HCT116 (cell line): ENCODE measurements at regions not wholly inside any gene's neighbourhood (a gene's known extent, or its start where the extent isn't known, plus 50 kb on each side); places are given as distances from the start of the nearest gene placed in this dataset.

Experiments
- ATAC-seq: fragments of 200-7000 bp; cut with Tn5 transposase; 2 replicates; pipeline ENCODE4 v1.9.1; 2020; ENCODE audit warnings: mild to moderate bottlenecking, moderate library complexity
- BruUV-seq: library from RNA; stranded (reverse); fragments of 400-500 nt; replicated peaks from 2 replicates; lab custom pipeline; 2021; lab: Mats Ljungman, UMichigan
- CTCF ChIA-PET: fragments of 300-600 bp; sonication (Branson Sonifier 250); formaldehyde crosslinking; loops from one replicate; lab custom pipeline; 2021; ENCODE audit warnings: antibody characterized with exemption; lab: Charles Lee
- POLR2A ChIA-PET: fragments of 300-600, 350-600 bp; sonication (Branson Sonifier 250); formaldehyde crosslinking; loops from one replicate; lab custom pipeline; 2021; ENCODE audit warnings: antibody characterized with exemption; lab: Charles Lee
- RAD21 ChIA-PET, 2 experiments: fragments of 300-600 bp; sonication (Branson Sonifier 250); formaldehyde crosslinking; loops; one replicate each; lab custom pipeline; 2023; ENCODE audit warnings: low total read pairs in 2 of 2; ENCODE audit not compliant: uncharacterized antibody in 2 of 2, unreplicated experiment in 2 of 2, low non-redundant PET in 1 of 2; lab: Charles Lee
- DNase-seq: peaks from one replicate; pipeline ENCODE4 v3.0.0-alpha.2; 2010; ENCODE audit warnings: low read depth, low spot score
- H2AFZ ChIP-seq: fragments of 200-600 bp; shearing (Covaris generic), sonication (generic); 2 replicates; pipeline ENCODE4 v1.6.1; 2017; ENCODE audit warnings: low read depth, mixed run types, mixed read lengths, antibody characterized with exemption, low read length; ENCODE audit not compliant: poor library complexity, severe bottlenecking
- H3K27ac ChIP-seq: 2 replicates; pipeline ENCODE4 v1.5.1; 2012; ENCODE audit warnings: low read depth, low read length
- H3K27me3 ChIP-seq: fragments of 200-600 bp; sonication (generic); 2 replicates; pipeline ENCODE4 v1.6.1; 2016; ENCODE audit warnings: mixed run types, low read length, mixed read lengths; ENCODE audit not compliant: insufficient read depth
- H3K36me3 ChIP-seq, 2 experiments: fragments of 200-500 bp in 1 of 2; fragments of 200-600 bp in 1 of 2; sonication (Bioruptor generic) in 1 of 2; sonication (generic) in 1 of 2; 2 replicates each; pipeline versions ENCODE4 v1.5.1 to v1.6.1; 2014 to 2016; ENCODE audit warnings: low read length in 2 of 2, inconsistent platforms in 1 of 2, mixed read lengths in 1 of 2, mixed run types in 1 of 2; ENCODE audit not compliant: insufficient read depth in 2 of 2, control insufficient read depth in 1 of 2
- H3K4me1 ChIP-seq, 2 experiments: fragments of 200-600 bp in 1 of 2; sonication (generic) in 1 of 2; 2 replicates each; pipeline versions ENCODE4 v1.5.1 to v1.6.1; 2012 to 2017; ENCODE audit warnings: low read length in 2 of 2, inconsistent platforms in 1 of 2, mild to moderate bottlenecking in 1 of 2, mixed read lengths in 1 of 2, mixed run types in 1 of 2, moderate library complexity in 1 of 2; ENCODE audit not compliant: insufficient read depth in 2 of 2, control insufficient read depth in 1 of 2
- H3K4me2 ChIP-seq: fragments of 200-600 bp; sonication (generic); 2 replicates; pipeline ENCODE4 v1.6.1; 2017; ENCODE audit warnings: mixed run types, low read length, mixed read lengths
- H3K4me3 ChIP-seq, 2 experiments: fragments of 200-600 bp in 1 of 2; sonication (generic) in 1 of 2; replicated peaks in 1 of 2; 2 replicates each; pipeline ENCODE4 v1.5.1; 2011 to 2016; ENCODE audit warnings: low read length in 2 of 2, control low read depth in 1 of 2, low read depth in 1 of 2, mild to moderate bottlenecking in 1 of 2, mixed read lengths in 1 of 2, mixed run types in 1 of 2
- H3K79me2 ChIP-seq: fragments of 200-600 bp; sonication (generic); 2 replicates; pipeline ENCODE4 v1.6.1; 2017; ENCODE audit warnings: mild to moderate bottlenecking, mixed run types, low read length, moderate library complexity, mixed read lengths; ENCODE audit not compliant: insufficient read depth
- H3K9ac ChIP-seq: fragments of 200-600 bp; sonication (generic); 2 replicates; pipeline ENCODE4 v1.6.1; 2016; ENCODE audit warnings: low read length, mixed read lengths
- H3K9me2 ChIP-seq: fragments of 200-600 bp; sonication (generic), shearing (Covaris generic); 2 replicates; pipeline ENCODE4 v1.6.1; 2017; ENCODE audit warnings: mixed run types, mild to moderate bottlenecking, moderate library complexity; ENCODE audit not compliant: insufficient read depth
- H3K9me3 ChIP-seq, 2 experiments: fragments of 200-500 bp in 1 of 2; fragments of 200-600 bp in 1 of 2; sonication (Bioruptor generic) in 1 of 2; sonication (generic) in 1 of 2; 2 replicates each; pipeline ENCODE4 v1.6.1; 2014 to 2017; ENCODE audit warnings: low read length in 2 of 2, mixed read lengths in 2 of 2, inconsistent platforms in 1 of 2, low read depth in 1 of 2, mild to moderate bottlenecking in 1 of 2, mixed run types in 1 of 2, moderate library complexity in 1 of 2; ENCODE audit not compliant: control insufficient read depth in 1 of 2, insufficient read depth in 1 of 2
- H4K20me1 ChIP-seq: fragments of 200-600 bp; sonication (generic), shearing (Covaris generic); 2 replicates; pipeline ENCODE4 v1.6.1; 2017; ENCODE audit warnings: mixed run types, mild to moderate bottlenecking, moderate library complexity; ENCODE audit not compliant: insufficient read depth
- ATF3 ChIP-seq: IDR thresholded peaks from 2 replicates; pipeline ENCODE4 v1.6.1; 2012
- CEBPB ChIP-seq: IDR thresholded peaks from 2 replicates; pipeline ENCODE4 v1.6.1; 2012; ENCODE audit warnings: low read depth
- CTCF ChIP-seq, 3 experiments: fragments of 200-600 bp in 1 of 3; sonication (generic) in 1 of 3; IDR thresholded peaks in 2 of 3; conservative IDR thresholded peaks in 1 of 3; 2 replicates each; pipeline ENCODE4 v1.5.1; 2012 to 2017; ENCODE audit warnings: low read depth in 2 of 3, low read length in 2 of 3, antibody characterized with exemption in 1 of 3, borderline replicate concordance in 1 of 3, control low read depth in 1 of 3, mild to moderate bottlenecking in 1 of 3, mixed read lengths in 1 of 3, mixed run types in 1 of 3, moderate library complexity in 1 of 3; ENCODE audit not compliant: insufficient read depth in 1 of 3
- EGR1 ChIP-seq: IDR thresholded peaks from 2 replicates; pipeline ENCODE4 v1.6.1; 2012; ENCODE audit warnings: low read depth
- ELF1 ChIP-seq: IDR thresholded peaks from 2 replicates; pipeline ENCODE4 v1.6.1; 2012; ENCODE audit warnings: low read depth, borderline replicate concordance
- EZH2 ChIP-seq: fragments of 200-600 bp; sonication (generic); IDR thresholded peaks from 2 replicates; pipeline ENCODE4 v1.6.1; 2017; ENCODE audit warnings: antibody characterized with exemption, mixed run types
- FOSL1 ChIP-seq: IDR thresholded peaks from 2 replicates; pipeline ENCODE4 v1.6.1; 2012; ENCODE audit warnings: low read depth
- JUND ChIP-seq: IDR thresholded peaks from 2 replicates; pipeline ENCODE4 v1.6.1; 2012
- MAX ChIP-seq: IDR thresholded peaks from 2 replicates; pipeline ENCODE4 v1.6.1; 2012
- POLR2A ChIP-seq: IDR thresholded peaks from 2 replicates; pipeline ENCODE4 v1.7.0; 2011; ENCODE audit warnings: borderline replicate concordance; ENCODE audit not compliant: insufficient read depth, insufficient read length; ENCODE audit errors: extremely low read depth
- RAD21 ChIP-seq: IDR thresholded peaks from 2 replicates; pipeline ENCODE4 v1.6.1; 2012; ENCODE audit warnings: low read depth, mild to moderate bottlenecking
- SIN3A ChIP-seq: IDR thresholded peaks from 2 replicates; pipeline ENCODE4 v1.6.1; 2012; ENCODE audit warnings: low read depth
- SP1 ChIP-seq: IDR thresholded peaks from 2 replicates; pipeline ENCODE4 v1.6.1; 2012; ENCODE audit warnings: low read depth
- SRF ChIP-seq: IDR thresholded peaks from 2 replicates; pipeline ENCODE4 v1.6.1; 2012; ENCODE audit warnings: low read depth
- TCF7L2 ChIP-seq: IDR thresholded peaks from 2 replicates; pipeline ENCODE4 v1.7.0; 2011; ENCODE audit warnings: borderline replicate concordance, inconsistent platforms; ENCODE audit not compliant: insufficient read depth, insufficient read length; ENCODE audit errors: extremely low read depth
- ZBTB33 ChIP-seq: IDR thresholded peaks from 2 replicates; pipeline ENCODE4 v1.6.1; 2011; ENCODE audit warnings: mild to moderate bottlenecking, low read length, moderate library complexity; ENCODE audit not compliant: insufficient replicate concordance; ENCODE audit errors: extremely low read depth
- ZFX ChIP-seq: fragments of 450-650 bp; IDR thresholded peaks from 2 replicates; pipeline ENCODE4 v1.6.1; 2017
- ZNF274 ChIP-seq: fragments of 200-500 bp; sonication (Bioruptor generic); IDR thresholded peaks from 2 replicates; pipeline ENCODE4 v1.6.1; 2014; ENCODE audit warnings: mild to moderate bottlenecking, low read depth, low read length, inconsistent platforms
- intact Hi-C: fragments of 100-400 bp; cut with micrococcal nuclease; formaldehyde crosslinking; loops from 2 replicates; pipeline ENCODE4 v1.10.0; 2022

GRCh38 chr11:98104249-98104648 is 916.5 kb upstream of the CNTN5 start:
- no peaks in the 10 kb centered on the region for H4K20me1 ChIP-seq
- intact Hi-C loops: no loop called here
- no peak for TF ChIP-seq SP1
- no peak for TF ChIP-seq ZFX
- TF ChIP-seq POLR2A: no peak
- ChIA-PET CTCF (no interaction called here), POLR2A (no interaction called here), RAD21 (no interaction called here)
- no peak overlapping the region for H3K4me2 ChIP-seq
- BruUV-seq: no TSS peak
- H3K9ac ChIP-seq: no peak overlapping the region
- no peak for DNase-seq
- no peaks in the 10 kb centered on the region for H3K27me3 ChIP-seq
- no peaks in the 10 kb centered on the region for H3K79me2 ChIP-seq
- no peak overlapping the region for H2AFZ ChIP-seq
- no peak overlapping the region for H3K4me3 ChIP-seq
- no peaks in the 10 kb centered on the region for H3K4me1 ChIP-seq
- peaks cover 5 to 13% of the 10 kb centered on the region in 2 experiments; a peak in 2 of 4 replicates for H3K9me3 ChIP-seq
- H3K27ac ChIP-seq: no peak overlapping the region
- H3K36me3 ChIP-seq: no peaks in the 10 kb centered on the region
- H3K9me2 ChIP-seq: no peaks in the 10 kb centered on the region
- no peak for ATAC-seq

GRCh38 chr11:98107736-98108135 is 913.0 kb upstream of the CNTN5 start:
- H3K9me2 ChIP-seq: no peaks in the 10 kb centered on the region
- no peaks in the 10 kb centered on the region for H3K36me3 ChIP-seq
- no peak overlapping the region for H3K9ac ChIP-seq
- no peaks in the 10 kb centered on the region for H3K27me3 ChIP-seq
- H3K27ac ChIP-seq: no peak overlapping the region
- ChIA-PET CTCF (no interaction called here), POLR2A (no interaction called here), RAD21 (no interaction called here)
- peaks cover 0 to 8% of the 10 kb centered on the region in 2 experiments; a peak in 1 of 4 replicates for H3K9me3 ChIP-seq
- H3K4me3 ChIP-seq: no peak overlapping the region
- intact Hi-C loops: no loop called here
- DNase-seq (no peak), ATAC-seq (no peak)
- H3K4me2 ChIP-seq: no peak overlapping the region
- no peak overlapping the region for H2AFZ ChIP-seq
- no peaks in the 10 kb centered on the region for H3K4me1 ChIP-seq
- H3K79me2 ChIP-seq: no peaks in the 10 kb centered on the region
- no TSS peak for BruUV-seq
- no peaks in the 10 kb centered on the region for H4K20me1 ChIP-seq
- TF ChIP-seq TCF7L2 (no peak), JUND (no peak), ZBTB33 (no peak), SRF (no peak), FOSL1 (no peak), SIN3A (no peak), POLR2A (no peak), MAX (no peak), SP1 (no peak), EZH2 (no peak), ATF3 (no peak), RAD21 (no peak), CEBPB (no peak), ELF1 (no peak), ZNF274 (no peak), CTCF (IDR thresholded peaks at IDR 0.05 in 2 of 3, conservative IDR thresholded peaks at IDR 0.05 in 1 of 3; ENCODE audit: borderline replicate concordance in 1 of 3, insufficient read depth in 1 of 3, low read depth in 2 of 3, low read length in 2 of 3) (no peak), EGR1 (no peak), ZFX (no peak)
